ENCODE measurements at regions not wholly inside any gene's neighbourhood (a gene's known extent, or its start where the extent isn't known, plus 50 kb on each side); places are given as distances from the start of the nearest gene placed in this dataset.

- no peaks in the 10 kb centered on the region for H3K36me3 ChIP-seq (ENCODE audit: insufficient read depth, low read length)
- H3F3A ChIP-seq (ENCODE audit: insufficient read depth, low read length), result no peaks in the 10 kb centered on the region
- no peak for TF ChIP-seq EZH2 (IDR thresholded peaks at IDR 0.05; ENCODE audit: borderline replicate concordance, low read length)
- TF ChIP-seq CTCF (IDR thresholded peaks at IDR 0.05; ENCODE audit: low read length), result no peak
- H3K27me3 ChIP-seq (ENCODE audit: insufficient read depth, low read length), result no peaks in the 10 kb centered on the region
- H3K9me2 ChIP-seq (ENCODE audit: low read depth, low read length), result no peaks in the 10 kb centered on the region
- H3K4me3 ChIP-seq (ENCODE audit: low read depth, low read length, poor library complexity, severe bottlenecking), result no peak overlapping the region
- no peaks in the 10 kb centered on the region for H3K9me3 ChIP-seq (ENCODE audit: low read length)
- H4K20me1 ChIP-seq (ENCODE audit: insufficient read depth, low read length), result no peaks in the 10 kb centered on the region
- no peak overlapping the region for H2AFZ ChIP-seq (ENCODE audit: low read length)
- no peaks in the 10 kb centered on the region for H3K79me2 ChIP-seq (ENCODE audit: insufficient read depth, low read length)
- H3K4me2 ChIP-seq (ENCODE audit: low read length), result no peak overlapping the region
- no peak overlapping the region for H3K9ac ChIP-seq (ENCODE audit: low read length)
- no peaks in the 10 kb centered on the region for H3K4me1 ChIP-seq (ENCODE audit: insufficient read depth, low read length, severe bottlenecking)
- H3K27ac ChIP-seq (ENCODE audit: low read depth, low read length, poor library complexity, severe bottlenecking), result no peak overlapping the region
Measured at GRCh38 chr3:28745436-28745835, 396.8 kb upstream of the AZI2 start.

GRCh38 chr3:28745916-28746617, 397.4 kb upstream of the AZI2 start:
- Histone ChIP-seq H3K36me3 (ENCODE audit: insufficient read depth, low read length) (no peaks in the 10 kb centered on the region), H3K4me1 (ENCODE audit: insufficient read depth, low read length, severe bottlenecking) (no peaks in the 10 kb centered on the region), H3K4me2 (ENCODE audit: low read length) (no peak overlapping the region), H2AFZ (ENCODE audit: low read length) (no peak overlapping the region), H3K9ac (ENCODE audit: low read length) (no peak overlapping the region), H3K4me3 (ENCODE audit: low read depth, low read length, poor library complexity, severe bottlenecking) (no peak overlapping the region), H3K9me2 (ENCODE audit: low read depth, low read length) (no peaks in the 10 kb centered on the region), H3K79me2 (ENCODE audit: insufficient read depth, low read length) (no peaks in the 10 kb centered on the region), H3K27ac (ENCODE audit: low read depth, low read length, poor library complexity, severe bottlenecking) (no peak overlapping the region), H3K9me3 (ENCODE audit: low read length) (no peaks in the 10 kb centered on the region), H3K27me3 (ENCODE audit: insufficient read depth, low read length) (no peaks in the 10 kb centered on the region), H4K20me1 (ENCODE audit: insufficient read depth, low read length) (no peaks in the 10 kb centered on the region), H3F3A (ENCODE audit: insufficient read depth, low read length) (no peaks in the 10 kb centered on the region)
- TF ChIP-seq CTCF (IDR thresholded peaks at IDR 0.05; ENCODE audit: low read length) (no peak), EZH2 (IDR thresholded peaks at IDR 0.05; ENCODE audit: borderline replicate concordance, low read length) (no peak)

- no peaks in the 10 kb centered on the region for H3K9me2 ChIP-seq (ENCODE audit: low read depth, low read length)
- no peak overlapping the region for H3K9ac ChIP-seq (ENCODE audit: low read length)
- H3K36me3 ChIP-seq (ENCODE audit: insufficient read depth, low read length), result no peaks in the 10 kb centered on the region
- H2AFZ ChIP-seq (ENCODE audit: low read length), result no peak overlapping the region
- TF ChIP-seq EZH2 (IDR thresholded peaks at IDR 0.05; ENCODE audit: borderline replicate concordance, low read length), result no peak
- no peak for TF ChIP-seq CTCF (IDR thresholded peaks at IDR 0.05; ENCODE audit: low read length)
- no peaks in the 10 kb centered on the region for H3K79me2 ChIP-seq (ENCODE audit: insufficient read depth, low read length)
- no peak overlapping the region for H3K27ac ChIP-seq (ENCODE audit: low read depth, low read length, poor library complexity, severe bottlenecking)
- H3K9me3 ChIP-seq (ENCODE audit: low read length), result no peaks in the 10 kb centered on the region
- no peak overlapping the region for H3K4me3 ChIP-seq (ENCODE audit: low read depth, low read length, poor library complexity, severe bottlenecking)
- no peaks in the 10 kb centered on the region for H3F3A ChIP-seq (ENCODE audit: insufficient read depth, low read length)
- no peaks in the 10 kb centered on the region for H3K4me1 ChIP-seq (ENCODE audit: insufficient read depth, low read length, severe bottlenecking)
- no peak overlapping the region for H3K4me2 ChIP-seq (ENCODE audit: low read length)
- H4K20me1 ChIP-seq (ENCODE audit: insufficient read depth, low read length), result no peaks in the 10 kb centered on the region
- H3K27me3 ChIP-seq (ENCODE audit: insufficient read depth, low read length), result no peaks in the 10 kb centered on the region
Measured at GRCh38 chr3:28746990-28747389, 398.4 kb upstream of the AZI2 start.
